ENCODE measurements at regions not wholly inside any gene's neighbourhood (a gene's known extent, or its start where the extent isn't known, plus 50 kb on each side); places are given as distances from the start of the nearest gene placed in this dataset.

DNA sequence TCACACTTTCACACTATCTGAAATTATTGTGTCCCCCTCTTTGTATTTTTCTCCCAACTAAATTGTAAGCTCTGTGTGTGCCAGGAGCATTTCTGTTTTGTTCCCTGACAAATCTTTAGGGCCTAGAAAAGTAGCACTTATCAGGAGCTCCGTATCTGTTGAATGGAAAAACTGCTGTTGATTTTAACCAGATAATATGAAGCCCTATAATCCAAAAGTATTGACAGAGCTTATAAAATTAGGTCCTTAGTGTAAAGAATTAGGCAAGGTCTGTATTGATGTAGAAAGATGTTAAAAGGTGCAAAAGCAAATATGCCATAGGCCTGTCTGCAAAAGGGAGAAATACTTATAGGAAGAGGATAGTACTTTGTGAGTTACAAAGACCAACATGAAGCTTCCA is 109.4 kb upstream of the ISL1 start:
- Histone ChIP-seq H3K4me3 (ENCODE audit: low read depth in 1 of 2, low read length in 2 of 2) (no peak overlapping the region), H2AFZ (ENCODE audit: low read depth, low read length) (no peak overlapping the region), H3K4me1 (ENCODE audit: insufficient read depth, low read length) (no peaks in the 10 kb centered on the region), H3K9me3 (ENCODE audit: insufficient read depth, low read length, severe bottlenecking) (no peaks in the 10 kb centered on the region), H3K4me2 (ENCODE audit: insufficient read depth, low read length) (no peak overlapping the region), H3K36me3 (ENCODE audit: insufficient read depth, low read length) (no peaks in the 10 kb centered on the region), H3K79me2 (ENCODE audit: insufficient read depth, low read length) (no peaks in the 10 kb centered on the region), H3K27ac (ENCODE audit: low read length) (no peak overlapping the region), H4K20me1 (ENCODE audit: insufficient read depth, low read length) (no peaks in the 10 kb centered on the region), H3K27me3 (ENCODE audit: insufficient read depth, low read length, poor library complexity) (no peaks in the 10 kb centered on the region), H3K9ac (ENCODE audit: low read depth, low read length) (no peak overlapping the region)
- no peak for ATAC-seq (ENCODE audit: insufficient read depth, low read depth)
- no peak for DNase-seq
- no peak for TF ChIP-seq EZH2 (IDR thresholded peaks at IDR 0.05; ENCODE audit: borderline replicate concordance, low read depth, low read length, severe bottlenecking)
- TF ChIP-seq, protein P1, sequence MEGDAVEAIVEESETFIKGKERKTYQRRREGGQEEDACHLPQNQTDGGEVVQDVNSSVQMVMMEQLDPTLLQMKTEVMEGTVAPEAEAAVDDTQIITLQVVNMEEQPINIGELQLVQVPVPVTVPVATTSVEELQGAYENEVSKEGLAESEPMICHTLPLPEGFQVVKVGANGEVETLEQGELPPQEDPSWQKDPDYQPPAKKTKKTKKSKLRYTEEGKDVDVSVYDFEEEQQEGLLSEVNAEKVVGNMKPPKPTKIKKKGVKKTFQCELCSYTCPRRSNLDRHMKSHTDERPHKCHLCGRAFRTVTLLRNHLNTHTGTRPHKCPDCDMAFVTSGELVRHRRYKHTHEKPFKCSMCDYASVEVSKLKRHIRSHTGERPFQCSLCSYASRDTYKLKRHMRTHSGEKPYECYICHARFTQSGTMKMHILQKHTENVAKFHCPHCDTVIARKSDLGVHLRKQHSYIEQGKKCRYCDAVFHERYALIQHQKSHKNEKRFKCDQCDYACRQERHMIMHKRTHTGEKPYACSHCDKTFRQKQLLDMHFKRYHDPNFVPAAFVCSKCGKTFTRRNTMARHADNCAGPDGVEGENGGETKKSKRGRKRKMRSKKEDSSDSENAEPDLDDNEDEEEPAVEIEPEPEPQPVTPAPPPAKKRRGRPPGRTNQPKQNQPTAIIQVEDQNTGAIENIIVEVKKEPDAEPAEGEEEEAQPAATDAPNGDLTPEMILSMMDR (IDR thresholded peaks at IDR 0.05; ENCODE audit: borderline replicate concordance, extremely low read depth, low read length, poor library complexity, severe bottlenecking) = no peak

- Histone ChIP-seq H3K4me1 (ENCODE audit: insufficient read depth, low read length) (no peaks in the 10 kb centered on the region), H2AFZ (ENCODE audit: low read depth, low read length) (no peak overlapping the region), H3K4me3 (ENCODE audit: low read depth in 1 of 2, low read length in 2 of 2) (no peak overlapping the region), H3K9ac (ENCODE audit: low read depth, low read length) (no peak overlapping the region), H3K27me3 (ENCODE audit: insufficient read depth, low read length, poor library complexity) (no peaks in the 10 kb centered on the region), H3K36me3 (ENCODE audit: insufficient read depth, low read length) (no peaks in the 10 kb centered on the region), H3K79me2 (ENCODE audit: insufficient read depth, low read length) (no peaks in the 10 kb centered on the region), H3K9me3 (ENCODE audit: insufficient read depth, low read length, severe bottlenecking) (no peaks in the 10 kb centered on the region), H3K4me2 (ENCODE audit: insufficient read depth, low read length) (no peak overlapping the region), H3K27ac (ENCODE audit: low read length) (no peak overlapping the region), H4K20me1 (ENCODE audit: insufficient read depth, low read length) (no peaks in the 10 kb centered on the region)
- TF ChIP-seq, protein P1 (IDR thresholded peaks at IDR 0.05; ENCODE audit: borderline replicate concordance, extremely low read depth, low read length, poor library complexity, severe bottlenecking) = no peak
- no peak for TF ChIP-seq EZH2 (IDR thresholded peaks at IDR 0.05; ENCODE audit: borderline replicate concordance, low read depth, low read length, severe bottlenecking)
- DNase-seq (no peak), ATAC-seq (ENCODE audit: insufficient read depth, low read depth) (no peak)
Observed at GRCh38 chr5:51275428-51275827, 107.8 kb upstream of the ISL1 start.

- H3K9ac ChIP-seq (ENCODE audit: low read depth, low read length) = no peak overlapping the region
- H3K4me3 ChIP-seq (ENCODE audit: low read depth in 1 of 2, low read length in 2 of 2) = no peak overlapping the region
- H3K9me3 ChIP-seq (ENCODE audit: insufficient read depth, low read length, severe bottlenecking) = no peaks in the 10 kb centered on the region
- H4K20me1 ChIP-seq (ENCODE audit: insufficient read depth, low read length) = no peaks in the 10 kb centered on the region
- no peak overlapping the region for H3K4me2 ChIP-seq (ENCODE audit: insufficient read depth, low read length)
- no peak overlapping the region for H2AFZ ChIP-seq (ENCODE audit: low read depth, low read length)
- H3K36me3 ChIP-seq (ENCODE audit: insufficient read depth, low read length) = no peaks in the 10 kb centered on the region
- H3K79me2 ChIP-seq (ENCODE audit: insufficient read depth, low read length) = no peaks in the 10 kb centered on the region
- no peak overlapping the region for H3K27ac ChIP-seq (ENCODE audit: low read length)
- no peaks in the 10 kb centered on the region for H3K27me3 ChIP-seq (ENCODE audit: insufficient read depth, low read length, poor library complexity)
- no peak for TF ChIP-seq EZH2 (IDR thresholded peaks at IDR 0.05; ENCODE audit: borderline replicate concordance, low read depth, low read length, severe bottlenecking)
- TF ChIP-seq, protein P1 (IDR thresholded peaks at IDR 0.05; ENCODE audit: borderline replicate concordance, extremely low read depth, low read length, poor library complexity, severe bottlenecking) = no peak
- DNase-seq (no peak), ATAC-seq (ENCODE audit: insufficient read depth, low read depth) (no peak)
- H3K4me1 ChIP-seq (ENCODE audit: insufficient read depth, low read length) = no peaks in the 10 kb centered on the region
Observed at GRCh38 chr5:51276250-51276649, 107.0 kb upstream of the ISL1 start.

DNA sequence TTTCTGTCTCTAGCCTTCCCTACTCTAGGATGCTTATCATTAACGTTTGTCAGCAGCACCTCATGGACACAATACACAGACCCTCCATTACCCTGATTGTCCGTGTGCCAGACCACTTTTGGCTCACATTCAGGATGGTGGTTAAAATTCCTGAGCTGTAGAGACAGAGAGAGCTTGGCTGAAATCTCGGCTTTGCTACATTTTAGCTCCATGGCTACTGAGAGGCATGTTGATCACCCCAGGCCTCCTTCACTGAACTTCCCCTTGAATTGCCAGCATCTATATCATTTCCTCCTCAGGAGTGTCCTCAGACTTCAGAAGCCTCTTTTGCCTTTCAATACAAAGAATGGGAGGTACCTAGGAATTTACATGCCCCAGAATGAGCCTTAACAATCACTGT is 104.7 kb upstream of the ISL1 start:
- no peak overlapping the region for H3K27ac ChIP-seq (ENCODE audit: low read length)
- no peak overlapping the region for H2AFZ ChIP-seq (ENCODE audit: low read depth, low read length)

More for the DNA sequence above, 104.7 kb upstream of the ISL1 start:
- no peak for ATAC-seq (ENCODE audit: insufficient read depth, low read depth)
- Histone ChIP-seq H3K9me3 (ENCODE audit: insufficient read depth, low read length, severe bottlenecking) (no peaks in the 10 kb centered on the region), H3K79me2 (ENCODE audit: insufficient read depth, low read length) (no peaks in the 10 kb centered on the region), H3K4me2 (ENCODE audit: insufficient read depth, low read length) (no peak overlapping the region), H3K27me3 (ENCODE audit: insufficient read depth, low read length, poor library complexity) (no peaks in the 10 kb centered on the region), H3K4me1 (ENCODE audit: insufficient read depth, low read length) (no peaks in the 10 kb centered on the region), H4K20me1 (ENCODE audit: insufficient read depth, low read length) (no peaks in the 10 kb centered on the region), H3K4me3 (ENCODE audit: low read depth in 1 of 2, low read length in 2 of 2) (no peak overlapping the region), H3K9ac (ENCODE audit: low read depth, low read length) (no peak overlapping the region), H3K36me3 (ENCODE audit: insufficient read depth, low read length) (no peaks in the 10 kb centered on the region)
- no peak for TF ChIP-seq EZH2 (IDR thresholded peaks at IDR 0.05; ENCODE audit: borderline replicate concordance, low read depth, low read length, severe bottlenecking)
- TF ChIP-seq, protein P1 (IDR thresholded peaks at IDR 0.05; ENCODE audit: borderline replicate concordance, extremely low read depth, low read length, poor library complexity, severe bottlenecking) = no peak
- DNase-seq = no peak

Measured in DND-41 (cell line).